NCI-H524 (cell line): ENCODE measurements at regions not wholly inside any gene's neighbourhood (a gene's known extent, or its start where the extent isn't known, plus 50 kb on each side); places are given as distances from the start of the nearest gene placed in this dataset.

Experiments
- DNase-seq, 2 experiments: peaks; one replicate each; lab custom pipeline; 2025; lab: John Stamatoyannopoulos, UW

GRCh38 chrX:39826813-39827543 is 270.8 kb downstream of the BCOR start:
- DNase-seq: no peak

GRCh38 chrX:39827951-39828350 is 269.8 kb downstream of the BCOR start:
- DNase-seq: peak in 1 of 2 experiments; percentile 34

- no peak for DNase-seq
These were observed 268.8 kb downstream of the BCOR start for GRCh38 chrX:39828971-39829370.

GRCh38 chrX:39829965-39830364 is 267.8 kb downstream of the BCOR start:
- no peak for DNase-seq

GRCh38 chrX:39830414-39830813 is 267.3 kb downstream of the BCOR start:
- DNase-seq: no peak

GRCh38 chrX:39832211-39832610 is 265.5 kb downstream of the BCOR start:
- no peak for DNase-seq

- DNase-seq: no peak
These were observed 263.2 kb downstream of the BCOR start for GRCh38 chrX:39834600-39834999.

GRCh38 chrX:39835241-39835640 is 262.5 kb downstream of the BCOR start:
- no peak for DNase-seq

- no peak for DNase-seq
These were observed 262.0 kb downstream of the BCOR start for GRCh38 chrX:39835776-39836175.

- peak in 1 of 2 experiments; percentile 77 for DNase-seq
These were observed 260.8 kb downstream of the BCOR start for GRCh38 chrX:39836802-39837420.

- no peak for DNase-seq
These were observed 260.1 kb downstream of the BCOR start for GRCh38 chrX:39837688-39838087.

- DNase-seq: no peak
These were observed 258.4 kb downstream of the BCOR start for GRCh38 chrX:39839371-39839770.

GRCh38 chrX:39840133-39840532 is 257.6 kb downstream of the BCOR start:
- peak; percentile 92 to 94 for DNase-seq

GRCh38 chrX:39840581-39841093 is 257.1 kb downstream of the BCOR start:
- DNase-seq: peak; percentile 43 to 61

- no peak for DNase-seq
These were observed 256.2 kb downstream of the BCOR start for GRCh38 chrX:39841604-39842003.

- peak; percentile 45 to 81 for DNase-seq
These were observed 255.3 kb downstream of the BCOR start for GRCh38 chrX:39842281-39842973.

GRCh38 chrX:39843318-39843717 is 254.4 kb downstream of the BCOR start:
- DNase-seq: peak; percentile 89 to 94

- DNase-seq: no peak
These were observed 252.5 kb downstream of the BCOR start for GRCh38 chrX:39845233-39845632.

GRCh38 chrX:39846460-39846859 is 251.3 kb downstream of the BCOR start:
- DNase-seq: no peak

- DNase-seq: no peak
These were observed 249.5 kb downstream of the BCOR start for GRCh38 chrX:39848243-39848642.

- DNase-seq: no peak
These were observed 248.9 kb downstream of the BCOR start for GRCh38 chrX:39848900-39849299.

GRCh38 chrX:39850209-39850608 is 247.5 kb downstream of the BCOR start:
- DNase-seq: no peak

GRCh38 chrX:39850630-39851152 is 247.1 kb downstream of the BCOR start:
- DNase-seq: peak; percentile 88 to 94
